ENCODE measurements at regions not wholly inside any gene's neighbourhood (a gene's known extent, or its start where the extent isn't known, plus 50 kb on each side); places are given as distances from the start of the nearest gene placed in this dataset.

DNA sequence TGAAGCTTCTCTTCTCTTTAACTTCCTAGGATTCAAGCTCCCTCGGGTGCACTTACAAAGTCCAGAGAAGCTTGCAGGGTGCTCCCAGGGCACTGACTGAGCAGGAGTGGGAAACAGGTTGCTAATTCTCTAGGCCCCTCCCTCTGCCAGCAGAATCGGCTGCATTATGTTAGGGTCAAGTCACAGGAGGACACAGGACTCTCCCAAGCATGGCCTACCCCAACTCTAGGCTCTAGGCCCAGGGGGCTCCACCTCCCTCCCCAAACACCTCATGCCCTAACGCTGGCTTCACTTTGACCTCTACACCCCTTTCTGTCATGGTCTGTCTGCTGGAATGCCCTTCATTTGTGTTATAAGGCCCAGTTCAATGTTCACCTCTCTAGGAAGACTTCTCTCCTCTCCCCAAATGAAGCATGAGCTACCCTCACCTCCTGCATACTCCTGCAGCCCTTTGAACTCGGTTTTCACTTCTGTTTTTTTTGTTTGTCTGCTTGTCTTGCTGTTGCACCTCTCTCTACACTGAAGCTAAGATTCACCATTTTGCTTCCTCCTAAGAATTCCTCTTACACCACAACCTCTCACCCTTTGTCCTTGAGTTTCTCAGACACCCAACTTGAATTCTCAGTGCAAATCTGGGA lies 521.8 kb upstream of the ID2 start:
- H3K9me3 ChIP-seq (replicated peaks): no peaks in the 10 kb centered on the region
- no peak overlapping the region for H3K27ac ChIP-seq
- H3K4me3 ChIP-seq: no peak overlapping the region
- DNase-seq (ENCODE audit: low read depth in 1 of 2, low spot score in 2 of 2): no peak
- H3K4me1 ChIP-seq (replicated peaks): peaks cover 4% of the 10 kb centered on the region; the same call in 1 of the 2 replicates
- H3K36me3 ChIP-seq: no peaks in the 10 kb centered on the region
- no peaks in the 10 kb centered on the region for H3K27me3 ChIP-seq (replicated peaks)

DNA sequence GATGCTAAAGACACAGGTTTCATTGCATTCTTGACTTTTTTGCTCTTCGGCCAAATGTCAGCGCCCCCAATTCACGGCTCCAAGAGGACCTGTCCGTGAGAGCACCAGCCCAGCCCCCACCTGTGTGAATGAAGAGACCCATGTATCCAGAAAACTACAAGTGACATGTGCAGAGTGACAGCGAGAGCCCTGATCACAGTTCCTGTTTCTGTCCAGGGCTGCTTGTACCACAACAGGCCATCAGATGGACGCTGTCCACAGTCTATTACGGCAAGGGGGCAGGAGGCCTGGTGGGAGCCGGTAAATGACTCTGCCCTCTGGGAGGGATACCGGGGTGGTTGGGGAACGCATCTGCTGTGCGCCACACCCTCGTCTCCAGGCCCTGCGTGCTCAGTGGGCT lies 520.9 kb upstream of the ID2 start:
- Histone ChIP-seq H3K27me3 (replicated peaks) (no peaks in the 10 kb centered on the region), H3K9me3 (replicated peaks) (no peaks in the 10 kb centered on the region), H3K4me1 (replicated peaks) (no peaks in the 10 kb centered on the region), H3K36me3 (no peaks in the 10 kb centered on the region), H3K4me3 (no peak overlapping the region), H3K27ac (no peak overlapping the region)
- no peak for DNase-seq (ENCODE audit: low read depth in 1 of 2, low spot score in 2 of 2)

- DNase-seq (ENCODE audit: low read depth in 1 of 2, low spot score in 2 of 2): no peak
- no peak overlapping the region for H3K27ac ChIP-seq
- H3K4me1 ChIP-seq (replicated peaks): no peaks in the 10 kb centered on the region
- H3K4me3 ChIP-seq: no peak overlapping the region
- H3K36me3 ChIP-seq: no peaks in the 10 kb centered on the region
- H3K27me3 ChIP-seq (replicated peaks): no peaks in the 10 kb centered on the region
- no peaks in the 10 kb centered on the region for H3K9me3 ChIP-seq (replicated peaks)
These were observed 519.3 kb upstream of the ID2 start for GRCh38 chr2:8162552-8162951.

DNA sequence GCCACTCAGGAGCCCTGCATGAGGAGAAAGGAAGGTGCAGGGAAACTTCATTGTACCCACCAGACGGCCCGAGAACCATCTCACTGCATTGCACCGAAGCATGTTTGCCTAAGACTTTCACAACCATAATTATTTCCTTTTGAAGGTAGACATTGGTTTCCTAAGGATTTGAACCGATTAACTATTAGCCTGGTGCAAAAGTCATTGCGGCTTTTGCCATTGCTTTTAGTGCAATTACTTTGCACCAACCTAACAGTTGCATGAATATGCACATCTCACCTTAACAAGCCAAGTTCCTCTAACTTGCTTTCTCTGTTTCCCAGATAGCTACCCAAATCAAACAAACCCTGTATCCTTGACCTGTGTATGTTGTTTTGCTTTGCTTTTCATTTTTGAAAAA lies 516.3 kb upstream of the ID2 start:
- Histone ChIP-seq H3K9me3 (replicated peaks) (no peaks in the 10 kb centered on the region), H3K4me3 (no peak overlapping the region), H3K27ac (no peak overlapping the region), H3K36me3 (no peaks in the 10 kb centered on the region), H3K27me3 (replicated peaks) (no peaks in the 10 kb centered on the region), H3K4me1 (replicated peaks) (no peaks in the 10 kb centered on the region)
- DNase-seq (ENCODE audit: low read depth in 1 of 2, low spot score in 2 of 2): no peak

DNA sequence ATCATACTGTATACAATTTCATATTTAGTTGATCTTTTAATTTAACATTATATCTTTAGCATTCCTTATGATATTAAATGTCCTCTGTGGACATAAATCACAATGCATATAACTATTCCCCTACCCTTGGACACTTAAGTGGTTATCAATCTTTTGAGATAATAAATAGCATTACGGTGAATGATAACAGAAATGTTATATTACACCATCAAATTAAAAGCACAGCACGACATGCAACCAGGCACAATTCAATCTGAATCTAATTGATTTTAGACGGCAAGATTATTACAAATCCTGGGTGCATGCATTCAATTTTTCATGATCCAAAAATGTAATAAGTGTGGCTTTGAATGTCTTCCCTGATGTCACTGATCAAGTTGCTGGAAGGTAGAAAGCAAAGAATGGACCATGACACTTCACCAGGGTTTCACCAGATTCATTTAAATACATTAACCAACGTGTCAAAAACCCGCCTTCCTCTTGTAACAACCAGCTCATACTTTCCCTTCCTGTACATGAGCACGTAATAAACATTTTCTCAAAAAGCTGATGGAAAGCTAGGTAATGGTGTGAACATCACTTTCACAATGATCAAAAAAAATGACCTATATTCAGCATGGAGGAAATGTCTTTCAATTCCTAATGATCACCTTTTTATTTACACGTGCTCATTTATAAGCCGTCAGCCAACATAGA lies 513.7 kb upstream of the ID2 start:
- Histone ChIP-seq H3K36me3 (no peaks in the 10 kb centered on the region), H3K4me1 (replicated peaks) (no peaks in the 10 kb centered on the region), H3K27me3 (replicated peaks) (no peaks in the 10 kb centered on the region; the same call in 1 of the 2 replicates), H3K4me3 (no peak overlapping the region), H3K27ac (no peak overlapping the region), H3K9me3 (replicated peaks) (no peaks in the 10 kb centered on the region)
- no peak for DNase-seq (ENCODE audit: low read depth in 1 of 2, low spot score in 2 of 2)

GRCh38 chr2:8168876-8169424 lies 512.9 kb upstream of the ID2 start:
- Histone ChIP-seq H3K4me3 (no peak overlapping the region), H3K9me3 (replicated peaks) (no peaks in the 10 kb centered on the region), H3K36me3 (no peaks in the 10 kb centered on the region), H3K27ac (no peak overlapping the region), H3K4me1 (replicated peaks) (no peaks in the 10 kb centered on the region), H3K27me3 (replicated peaks) (no peaks in the 10 kb centered on the region; the same call in 1 of the 2 replicates)
- no peak for DNase-seq (ENCODE audit: low read depth in 1 of 2, low spot score in 2 of 2)

DNA sequence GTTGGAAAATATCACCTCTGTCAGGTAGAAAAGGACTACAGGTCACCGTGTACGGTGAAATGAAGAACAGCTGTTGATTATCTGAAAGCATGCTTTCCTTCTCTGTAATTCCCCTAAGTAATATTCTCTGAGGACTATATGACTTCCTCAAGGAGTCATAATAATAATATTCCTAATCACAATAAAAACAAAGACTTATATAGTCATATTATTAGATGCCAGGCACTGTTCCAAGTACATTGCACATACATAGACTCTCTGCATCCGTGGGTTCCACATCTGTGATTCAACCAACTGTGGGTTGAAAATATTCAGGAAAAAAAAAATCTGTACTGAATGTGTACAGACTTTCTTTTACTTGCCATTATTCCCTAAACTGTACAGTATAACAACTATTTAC lies 512.4 kb upstream of the ID2 start:
- H3K4me1 ChIP-seq (replicated peaks): no peaks in the 10 kb centered on the region
- no peak for DNase-seq (ENCODE audit: low read depth in 1 of 2, low spot score in 2 of 2)
- H3K9me3 ChIP-seq (replicated peaks): no peaks in the 10 kb centered on the region
- H3K36me3 ChIP-seq: no peaks in the 10 kb centered on the region
- no peak overlapping the region for H3K4me3 ChIP-seq
- H3K27me3 ChIP-seq (replicated peaks): no peaks in the 10 kb centered on the region; the same call in 1 of the 2 replicates
- no peak overlapping the region for H3K27ac ChIP-seq

DNA sequence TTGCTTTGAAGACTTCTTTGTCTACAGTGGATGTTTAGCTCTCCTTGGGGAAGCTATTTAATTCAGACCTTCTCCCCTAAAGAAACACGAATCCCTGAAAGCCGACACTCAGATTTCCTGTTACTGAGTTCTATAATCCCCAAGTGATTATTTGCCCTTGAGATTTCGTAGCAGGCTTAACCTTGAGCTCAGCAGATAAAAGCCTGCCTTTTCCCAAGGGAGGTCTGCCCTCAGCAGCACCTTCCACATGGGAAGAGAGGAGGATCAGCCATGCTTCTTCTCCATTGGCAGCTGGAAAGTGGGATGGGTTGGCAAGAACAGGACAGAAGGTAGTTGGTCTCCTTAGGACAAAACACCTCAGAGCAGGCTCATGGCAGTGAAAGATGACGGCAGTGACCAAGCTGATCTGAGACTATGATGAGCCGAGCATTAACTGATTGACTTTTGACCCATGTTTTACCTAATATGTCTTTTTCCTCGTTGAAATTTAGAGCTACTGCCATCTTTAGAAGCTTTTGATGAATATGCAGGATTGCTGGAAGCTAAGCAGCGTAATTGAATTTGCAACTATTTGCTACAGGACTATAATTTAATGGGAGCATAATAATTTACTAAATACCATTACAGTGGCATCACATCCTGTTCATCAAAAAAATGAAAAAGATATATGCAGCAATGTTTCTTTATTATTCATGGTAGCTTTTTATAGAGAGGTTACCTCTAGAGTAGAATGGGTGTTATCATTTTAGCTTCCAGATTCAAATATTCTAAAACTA lies 511.1 kb upstream of the ID2 start:
- Histone ChIP-seq H3K27ac (no peak overlapping the region), H3K36me3 (no peaks in the 10 kb centered on the region), H3K4me1 (replicated peaks) (no peaks in the 10 kb centered on the region), H3K27me3 (replicated peaks) (no peaks in the 10 kb centered on the region; the same call in 1 of the 2 replicates), H3K4me3 (no peak overlapping the region), H3K9me3 (replicated peaks) (no peaks in the 10 kb centered on the region)
- DNase-seq (ENCODE audit: low read depth in 1 of 2, low spot score in 2 of 2): no peak

- no peaks in the 10 kb centered on the region for H3K9me3 ChIP-seq (replicated peaks)
- DNase-seq (ENCODE audit: low read depth in 1 of 2, low spot score in 2 of 2): no peak
- H3K27me3 ChIP-seq (replicated peaks): no peaks in the 10 kb centered on the region; the same call in 1 of the 2 replicates
- H3K36me3 ChIP-seq: no peaks in the 10 kb centered on the region
- no peaks in the 10 kb centered on the region for H3K4me1 ChIP-seq (replicated peaks)
- no peak overlapping the region for H3K27ac ChIP-seq
- H3K4me3 ChIP-seq: no peak overlapping the region
These were observed 510.2 kb upstream of the ID2 start for GRCh38 chr2:8171608-8172007.

DNA sequence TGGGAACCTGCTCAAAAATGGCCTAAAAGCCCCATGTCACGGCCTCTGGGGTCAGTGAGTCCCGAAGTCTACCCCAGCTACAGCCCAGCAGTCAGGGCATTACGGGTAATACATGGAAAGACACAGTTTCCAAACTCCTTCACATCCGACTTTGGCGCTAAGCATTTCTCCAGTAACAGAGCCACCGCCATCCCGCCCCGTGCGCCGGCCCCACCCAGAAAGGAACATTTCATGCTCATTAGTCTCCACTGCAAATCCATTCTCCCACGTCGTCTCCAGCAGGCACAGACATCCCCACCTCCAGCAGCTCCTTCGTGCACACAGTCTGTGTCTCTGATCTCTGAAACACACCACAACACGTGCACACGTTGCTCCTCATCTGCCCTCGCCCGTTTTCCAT lies 509.2 kb upstream of the ID2 start:
- no peak overlapping the region for H3K4me3 ChIP-seq
- no peak for DNase-seq (ENCODE audit: low read depth in 1 of 2, low spot score in 2 of 2)
- H3K9me3 ChIP-seq (replicated peaks): no peaks in the 10 kb centered on the region
- H3K36me3 ChIP-seq: no peaks in the 10 kb centered on the region
- H3K27ac ChIP-seq: no peak overlapping the region
- H3K27me3 ChIP-seq (replicated peaks): no peaks in the 10 kb centered on the region; the same call in 1 of the 2 replicates
- no peaks in the 10 kb centered on the region for H3K4me1 ChIP-seq (replicated peaks)

- no peaks in the 10 kb centered on the region for H3K9me3 ChIP-seq (replicated peaks)
- H3K27me3 ChIP-seq (replicated peaks): no peaks in the 10 kb centered on the region; the same call in 1 of the 2 replicates
- no peak overlapping the region for H3K27ac ChIP-seq
- no peak overlapping the region for H3K4me3 ChIP-seq
- DNase-seq (ENCODE audit: low read depth in 1 of 2, low spot score in 2 of 2): no peak
- H3K4me1 ChIP-seq (replicated peaks): no peaks in the 10 kb centered on the region
- H3K36me3 ChIP-seq: no peaks in the 10 kb centered on the region
These were observed 507.1 kb upstream of the ID2 start for GRCh38 chr2:8174641-8175257.

- H3K4me1 ChIP-seq (replicated peaks): no peaks in the 10 kb centered on the region
- no peak for DNase-seq (ENCODE audit: low read depth in 1 of 2, low spot score in 2 of 2)
- H3K27ac ChIP-seq: no peak overlapping the region
- no peaks in the 10 kb centered on the region for H3K36me3 ChIP-seq
- no peaks in the 10 kb centered on the region for H3K9me3 ChIP-seq (replicated peaks)
- no peaks in the 10 kb centered on the region for H3K27me3 ChIP-seq (replicated peaks)
- H3K4me3 ChIP-seq: no peak overlapping the region
These were observed 505.0 kb upstream of the ID2 start for GRCh38 chr2:8176887-8177286.

- no peaks in the 10 kb centered on the region for H3K36me3 ChIP-seq
- H3K4me1 ChIP-seq (replicated peaks): no peaks in the 10 kb centered on the region
- DNase-seq (ENCODE audit: low read depth in 1 of 2, low spot score in 2 of 2): no peak
- no peak overlapping the region for H3K4me3 ChIP-seq
- H3K9me3 ChIP-seq (replicated peaks): no peaks in the 10 kb centered on the region
- no peak overlapping the region for H3K27ac ChIP-seq
- H3K27me3 ChIP-seq (replicated peaks): no peaks in the 10 kb centered on the region
These were observed 504.3 kb upstream of the ID2 start for GRCh38 chr2:8177566-8177965.

Measured in SJSA1 (cell line).